ENCODE measurements at regions not wholly inside any gene's neighbourhood (a gene's known extent, or its start where the extent isn't known, plus 50 kb on each side); places are given as distances from the start of the nearest gene placed in this dataset.
"Not testable (repeated sequence)": the region's sequence is repeated elsewhere in the genome, so short reads cannot be mapped to it uniquely, and the experiment has no call there.

GRCh38 chr4:124978536-124978935 lies 266.0 kb upstream of the ANKRD50 start:
- TF ChIP-seq CTCF (IDR thresholded peaks at IDR 0.05; ENCODE audit: low read depth, low read length); EZH2phosphoT487 (IDR thresholded peaks at IDR 0.05; ENCODE audit: low read depth): not testable (repeated sequence)

Measured in OCI-LY3 (cell line).